NCI-H2171 treated with DMSO at 0.1 percent for 48 hours (cell line): ENCODE measurements at regions not wholly inside any gene's neighbourhood (a gene's known extent, or its start where the extent isn't known, plus 50 kb on each side); places are given as distances from the start of the nearest gene placed in this dataset.

ENCODE experiments used
- DNase-seq: peaks from one replicate; lab custom pipeline; 2025; lab: John Stamatoyannopoulos, UW

DNA sequence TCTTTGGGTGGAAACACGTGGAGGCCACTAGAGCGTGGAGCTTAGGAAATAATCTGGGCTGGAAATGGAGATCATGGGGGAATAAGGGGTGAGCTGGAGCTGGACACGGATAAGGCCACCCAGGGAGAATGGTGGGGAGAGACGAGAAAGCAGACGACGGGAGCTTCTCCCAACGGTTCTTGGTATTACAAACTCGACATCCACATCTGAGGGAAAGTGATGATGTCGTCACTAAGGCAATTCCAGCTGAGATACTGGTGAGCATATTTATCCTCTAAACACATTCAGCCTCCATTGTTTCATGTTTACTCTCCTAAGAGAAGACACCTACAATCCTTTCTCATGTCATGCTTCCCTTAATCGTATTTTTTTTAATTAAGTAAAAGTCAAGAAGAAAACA, 50.2 kb upstream of the SNX9 start:
- DNase-seq = no peak
